Type B pancreatic cell (in vitro differentiated cells): ENCODE measurements at regions not wholly inside any gene's neighbourhood (a gene's known extent, or its start where the extent isn't known, plus 50 kb on each side); places are given as distances from the start of the nearest gene placed in this dataset.

Experiments used
- DNase-seq: peaks from one replicate; pipeline ENCODE4 v3.0.0; 2021; ENCODE audit warnings: mixed read lengths; ENCODE audit not compliant: unreplicated experiment; ENCODE audit errors: extremely low spot score
- H3K27ac Mint-ChIP-seq: 2 replicates; pipeline ENCODE4 v1.8.0; 2021; ENCODE audit warnings: mild to moderate bottlenecking, mixed read lengths
- H3K27me3 Mint-ChIP-seq: 2 replicates; pipeline ENCODE4 v1.8.0; 2021; ENCODE audit warnings: mixed read lengths
- H3K36me3 Mint-ChIP-seq: 2 replicates; pipeline ENCODE4 v1.8.0; 2021; ENCODE audit warnings: mixed read lengths
- H3K4me1 Mint-ChIP-seq: one replicate; pipeline ENCODE4 v1.8.0; 2021; ENCODE audit warnings: mixed read lengths; ENCODE audit not compliant: unreplicated experiment
- H3K4me3 Mint-ChIP-seq: 2 replicates; pipeline ENCODE4 v1.8.0; 2021; ENCODE audit warnings: mild to moderate bottlenecking, mixed read lengths
- H3K9me3 Mint-ChIP-seq: 2 replicates; pipeline ENCODE4 v1.8.0; 2021; ENCODE audit warnings: mixed read lengths
- CTCF ChIP-seq: fragments of 200-600 bp; sonication (generic); conservative IDR thresholded peaks from 2 replicates; pipeline ENCODE4 v1.5.0; 2021; ENCODE audit warnings: antibody characterized with exemption, mild to moderate bottlenecking

- Mint-ChIP-seq H3K4me1 (no peaks in the 10 kb centered on the region), H3K27me3 (no peaks in the 10 kb centered on the region), H3K36me3 (no peaks in the 10 kb centered on the region), H3K4me3 (no peak overlapping the region), H3K9me3 (peaks cover 15% of the 10 kb centered on the region), H3K27ac (no peak overlapping the region)
- no peak for DNase-seq
- TF ChIP-seq CTCF = no peak
Observed at GRCh38 chr2:603869-604268, 73.3 kb downstream of the TMEM18 start.

GRCh38 chr2:603427-603826 lies 73.8 kb downstream of the TMEM18 start:
- peaks cover 15% of the 10 kb centered on the region for H3K9me3 Mint-ChIP-seq
- no peaks in the 10 kb centered on the region for H3K4me1 Mint-ChIP-seq
- H3K27ac Mint-ChIP-seq = no peak overlapping the region
- no peak overlapping the region for H3K4me3 Mint-ChIP-seq
- H3K27me3 Mint-ChIP-seq = no peaks in the 10 kb centered on the region
- no peak for TF ChIP-seq CTCF
- H3K36me3 Mint-ChIP-seq = no peaks in the 10 kb centered on the region
- DNase-seq = no peak

- H3K27ac Mint-ChIP-seq = no peak overlapping the region
- no peaks in the 10 kb centered on the region for H3K27me3 Mint-ChIP-seq
- TF ChIP-seq CTCF = no peak
- H3K9me3 Mint-ChIP-seq = peaks cover 15% of the 10 kb centered on the region
- no peak overlapping the region for H3K4me3 Mint-ChIP-seq
- H3K36me3 Mint-ChIP-seq = no peaks in the 10 kb centered on the region
- no peak for DNase-seq
- H3K4me1 Mint-ChIP-seq = no peaks in the 10 kb centered on the region
Observed at GRCh38 chr2:602571-603359, 74.4 kb downstream of the TMEM18 start.

GRCh38 chr2:601806-602455 lies 75.3 kb downstream of the TMEM18 start:
- no peak overlapping the region for H3K27ac Mint-ChIP-seq
- no peaks in the 10 kb centered on the region for H3K36me3 Mint-ChIP-seq
- DNase-seq = no peak
- H3K4me3 Mint-ChIP-seq = no peak overlapping the region
- H3K9me3 Mint-ChIP-seq = peaks cover 15% of the 10 kb centered on the region
- no peaks in the 10 kb centered on the region for H3K27me3 Mint-ChIP-seq
- no peak for TF ChIP-seq CTCF
- H3K4me1 Mint-ChIP-seq = peaks cover 4% of the 10 kb centered on the region

GRCh38 chr2:601387-601698 lies 75.9 kb downstream of the TMEM18 start:
- Mint-ChIP-seq H3K9me3 (peaks cover 15% of the 10 kb centered on the region), H3K36me3 (no peaks in the 10 kb centered on the region), H3K4me3 (no peak overlapping the region), H3K27me3 (no peaks in the 10 kb centered on the region), H3K27ac (no peak overlapping the region), H3K4me1 (peaks cover 10% of the 10 kb centered on the region)
- DNase-seq = no peak
- TF ChIP-seq CTCF = no peak
